NCI-H2196 treated with DMSO at 0.1 percent for 48 hours (cell line): ENCODE measurements at regions not wholly inside any gene's neighbourhood (a gene's known extent, or its start where the extent isn't known, plus 50 kb on each side); places are given as distances from the start of the nearest gene placed in this dataset.
"Not testable (repeated sequence)": the region's sequence is repeated elsewhere in the genome, so short reads cannot be mapped to it uniquely, and the experiment has no call there.

Experiments
- DNase-seq: peaks from one replicate; lab custom pipeline; 2025; ENCODE audit not compliant: unreplicated experiment; lab: John Stamatoyannopoulos, UW

DNA sequence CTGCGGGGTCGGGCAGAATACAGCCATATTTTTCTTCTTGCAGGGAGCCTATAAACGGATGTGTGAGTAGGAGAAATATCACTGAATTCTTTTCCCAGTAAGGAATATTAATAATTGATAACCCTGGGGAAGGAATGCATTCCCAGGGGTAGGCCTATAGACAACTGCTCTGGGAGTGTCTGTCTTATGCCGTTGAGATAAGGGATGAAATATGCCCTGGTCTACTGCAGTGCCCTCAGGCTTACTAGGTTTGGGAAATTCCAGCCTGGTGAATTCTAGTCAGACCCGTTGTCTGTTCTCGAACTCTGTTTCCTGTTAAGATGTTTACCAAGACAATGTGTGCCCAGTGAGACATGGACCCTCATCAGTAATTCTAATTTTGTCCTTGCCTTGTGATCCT, 1129.3 kb downstream of the ZPLD1 start:
- not testable (repeated sequence) for DNase-seq

GRCh38 chr3:103585809-103586208, 1151.0 kb downstream of the ZPLD1 start:
- no peak for DNase-seq

- no peak for DNase-seq
These were observed 1155.0 kb downstream of the ZPLD1 start for GRCh38 chr3:103589770-103590169.

DNA sequence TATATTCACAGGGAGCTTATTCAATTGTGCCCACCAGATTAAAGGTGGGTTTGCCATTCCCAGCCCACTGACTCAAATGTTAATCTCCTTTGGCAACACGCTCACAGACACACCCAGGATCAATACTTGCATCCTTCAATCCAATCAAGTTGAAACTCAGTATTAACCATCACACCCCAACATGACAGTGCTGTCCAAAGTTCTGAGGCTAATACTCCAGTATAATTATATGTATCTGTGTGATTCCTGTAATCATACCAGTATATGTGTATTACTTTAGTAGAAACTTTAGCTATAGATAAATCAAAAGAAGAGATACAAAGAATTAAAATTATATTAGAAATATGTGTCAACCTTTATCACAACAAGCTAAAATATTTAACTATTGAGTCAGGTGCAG, 1166.0 kb downstream of the ZPLD1 start:
- DNase-seq, result no peak

DNA sequence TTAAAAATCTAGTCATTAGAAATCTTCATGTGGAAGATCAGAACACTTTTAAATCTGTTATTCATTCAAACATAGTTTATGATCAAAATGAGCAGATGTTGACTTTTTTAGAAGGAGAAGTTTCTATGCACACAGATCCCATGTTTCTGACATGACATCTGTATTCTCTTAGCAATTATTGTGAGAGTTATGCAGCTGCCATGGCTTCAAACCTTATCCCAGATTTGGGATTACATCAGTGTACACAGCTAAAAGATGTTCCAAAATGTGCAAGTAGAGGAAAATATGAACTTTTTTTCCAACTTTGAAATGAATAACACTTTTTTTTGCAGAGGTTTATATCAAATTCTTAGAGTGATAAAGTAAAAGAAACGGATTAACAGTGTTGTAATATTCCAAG, 1166.9 kb downstream of the ZPLD1 start:
- no peak for DNase-seq

GRCh38 chr3:103609472-103609871, 1174.7 kb downstream of the ZPLD1 start:
- no peak for DNase-seq

- DNase-seq, result no peak
These were observed 1178.8 kb downstream of the ZPLD1 start for GRCh38 chr3:103613397-103614156.

- DNase-seq, result no peak
These were observed 1179.9 kb downstream of the ZPLD1 start for GRCh38 chr3:103614719-103615118.

DNA sequence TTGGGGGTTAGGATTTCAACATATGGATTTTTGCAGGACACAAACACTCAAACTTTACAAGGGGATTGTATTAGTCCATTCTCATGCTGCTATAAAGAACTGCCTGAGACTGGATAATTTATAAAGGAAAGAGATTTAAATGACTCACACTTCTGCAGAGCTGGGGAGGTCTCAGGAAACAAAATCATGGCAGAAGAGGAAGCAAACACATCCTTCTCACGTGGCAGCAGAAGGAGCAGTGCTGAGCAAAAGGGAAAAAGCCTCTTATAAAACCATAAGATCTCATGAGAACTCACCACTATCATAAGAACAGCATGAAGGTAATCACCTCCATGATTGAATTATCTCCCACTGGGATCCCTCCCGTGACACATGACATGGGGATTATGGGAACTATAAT, 1183.1 kb downstream of the ZPLD1 start:
- DNase-seq, result no peak

DNA sequence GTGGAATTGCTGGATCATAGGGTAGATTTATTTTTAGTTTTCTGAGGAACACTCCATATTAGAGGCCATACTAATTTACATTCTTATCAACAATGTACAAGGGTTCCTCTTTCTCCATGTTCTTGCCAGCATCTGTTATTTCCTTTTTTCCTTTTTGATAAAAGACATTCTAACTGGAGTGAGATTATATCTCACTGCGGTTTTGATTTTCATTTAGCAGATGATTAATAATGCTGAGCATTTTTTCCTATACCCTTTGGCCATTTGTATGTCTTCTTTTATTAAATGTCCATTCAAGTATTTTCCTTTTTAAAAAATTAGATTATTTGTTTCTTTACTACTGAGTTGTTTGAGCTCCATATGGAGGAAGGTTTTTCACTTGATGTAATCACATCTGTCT, 1189.5 kb downstream of the ZPLD1 start:
- DNase-seq, result no peak

DNA sequence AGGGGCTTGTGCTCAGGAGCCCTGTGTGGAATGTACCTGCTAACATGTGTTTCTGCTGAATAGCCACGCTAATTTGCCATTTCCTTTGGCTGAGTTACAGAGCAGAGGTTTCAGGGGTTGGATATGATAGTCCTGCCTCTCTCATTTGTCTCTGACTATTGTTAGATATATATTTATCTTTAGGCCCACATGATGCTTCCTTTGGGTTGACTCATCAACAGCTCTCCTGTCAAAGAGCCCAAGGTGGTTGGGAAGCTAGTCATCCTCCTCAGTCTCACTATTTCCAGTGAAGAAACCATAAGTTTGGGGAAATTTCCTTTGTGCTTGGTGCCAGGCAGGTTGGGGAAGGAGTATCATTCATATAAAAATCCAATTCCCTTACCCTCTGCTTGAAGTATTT, 1194.6 kb downstream of the ZPLD1 start:
- DNase-seq, result no peak

- no peak for DNase-seq
These were observed 1209.6 kb downstream of the ZPLD1 start for GRCh38 chr3:103644450-103644849.

GRCh38 chr3:103653996-103654395, 1219.2 kb downstream of the ZPLD1 start:
- DNase-seq, result no peak

DNA sequence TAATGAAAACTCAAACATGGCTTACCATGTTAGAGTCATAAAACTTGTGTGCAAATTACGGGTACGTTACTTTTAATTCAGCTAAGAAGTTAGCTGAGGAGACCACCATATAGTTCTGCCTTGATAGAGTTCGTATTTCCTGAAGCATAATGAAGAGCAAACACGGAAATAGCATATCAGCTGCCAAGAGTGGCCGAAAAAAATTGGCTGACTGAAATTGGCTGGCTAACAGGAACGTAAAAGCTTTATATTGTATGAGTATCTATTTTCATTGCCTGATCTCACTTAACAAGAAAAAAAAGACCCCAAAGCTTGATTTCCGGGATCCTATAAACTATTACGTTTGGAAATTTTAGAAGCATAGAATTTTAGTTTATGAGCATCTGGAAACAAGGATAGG, 1222.9 kb downstream of the ZPLD1 start:
- DNase-seq, result no peak

- DNase-seq, result no peak
These were observed 1226.0 kb downstream of the ZPLD1 start for GRCh38 chr3:103660810-103661209.

- DNase-seq, result no peak
These were observed 1227.8 kb downstream of the ZPLD1 start for GRCh38 chr3:103662591-103662990.

- DNase-seq, result no peak
These were observed 1237.5 kb downstream of the ZPLD1 start for GRCh38 chr3:103672346-103672745.

GRCh38 chr3:103684904-103685303, 1250.1 kb downstream of the ZPLD1 start:
- DNase-seq, result no peak

DNA sequence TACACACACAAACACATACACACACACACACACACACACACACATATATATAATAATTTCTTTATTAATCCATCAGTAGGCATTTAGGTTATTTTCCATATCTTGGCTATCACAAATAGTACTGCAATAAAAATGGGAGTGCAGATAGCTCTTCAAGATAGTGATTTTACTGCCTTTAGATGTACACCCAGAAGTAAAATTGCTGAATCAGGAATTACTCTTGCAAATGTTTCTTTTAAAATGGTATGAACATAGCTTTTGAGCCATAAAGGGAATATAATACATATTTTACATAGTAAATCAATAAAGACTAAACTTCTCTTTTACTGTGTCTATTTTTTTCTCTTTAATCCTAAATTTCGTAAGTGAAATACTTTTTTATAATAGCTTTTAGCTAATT, 1251.1 kb downstream of the ZPLD1 start:
- no peak for DNase-seq

- no peak for DNase-seq
These were observed 1255.7 kb downstream of the ZPLD1 start for GRCh38 chr3:103690536-103690935.

DNA sequence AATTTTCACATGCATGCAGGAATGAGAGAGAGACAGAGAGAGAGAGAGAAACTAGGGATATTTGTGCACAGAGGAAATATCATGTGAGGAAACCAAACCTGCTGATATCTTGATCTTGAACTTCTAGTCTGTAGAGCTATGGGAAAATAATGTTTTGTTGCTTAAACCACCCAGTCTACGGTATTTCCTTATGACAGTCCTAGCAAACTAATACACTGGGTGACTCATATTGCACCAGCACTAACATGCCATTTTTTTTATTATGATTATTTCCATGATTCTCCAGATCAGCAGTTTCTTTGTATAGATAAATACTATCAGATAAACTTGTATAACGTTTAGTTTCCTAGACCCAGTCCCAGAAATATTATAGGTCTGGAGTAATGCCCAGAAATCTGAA, 1259.0 kb downstream of the ZPLD1 start:
- DNase-seq, result no peak

- no peak for DNase-seq
These were observed 1263.8 kb downstream of the ZPLD1 start for GRCh38 chr3:103698646-103699045.

GRCh38 chr3:103699228-103699627, 1264.4 kb downstream of the ZPLD1 start:
- DNase-seq, result no peak
